Stomach (tissue), 4 donors: ENCODE measurements at regions not wholly inside any gene's neighbourhood (a gene's known extent, or its start where the extent isn't known, plus 50 kb on each side); places are given as distances from the start of the nearest gene placed in this dataset.

Source experiments
- CTCF ChIP-seq, 7 experiments: fragments of 450-650 bp in 4 of 7; fragments of 200-600 bp in 3 of 7; sonication (generic) in 3 of 7; IDR thresholded peaks; one replicate each; pipeline ENCODE4 v1.5.1; 2016 to 2019; ENCODE audit warnings: antibody characterized with exemption in 7 of 7, control low read depth in 2 of 7, mild to moderate bottlenecking in 1 of 7
- EP300 ChIP-seq: sonication (generic); formaldehyde crosslinking; IDR thresholded peaks from one replicate; pipeline ENCODE4 v1.6.1; 2017; ENCODE audit warnings: antibody characterized with exemption
- POLR2A ChIP-seq, 4 donors: fragments of 450-650 bp; IDR thresholded peaks; one replicate each; pipeline ENCODE4 v1.6.1; 2016; ENCODE audit warnings: antibody characterized with exemption in 4 of 4, control low read depth in 2 of 4, mild to moderate bottlenecking in 1 of 4, moderate library complexity in 1 of 4
- POLR2AphosphoS5 ChIP-seq, 3 donors: sonication (generic); formaldehyde crosslinking; IDR thresholded peaks; one replicate each; pipeline ENCODE4 v1.6.1; 2016; ENCODE audit warnings: antibody characterized with exemption in 3 of 3

DNA sequence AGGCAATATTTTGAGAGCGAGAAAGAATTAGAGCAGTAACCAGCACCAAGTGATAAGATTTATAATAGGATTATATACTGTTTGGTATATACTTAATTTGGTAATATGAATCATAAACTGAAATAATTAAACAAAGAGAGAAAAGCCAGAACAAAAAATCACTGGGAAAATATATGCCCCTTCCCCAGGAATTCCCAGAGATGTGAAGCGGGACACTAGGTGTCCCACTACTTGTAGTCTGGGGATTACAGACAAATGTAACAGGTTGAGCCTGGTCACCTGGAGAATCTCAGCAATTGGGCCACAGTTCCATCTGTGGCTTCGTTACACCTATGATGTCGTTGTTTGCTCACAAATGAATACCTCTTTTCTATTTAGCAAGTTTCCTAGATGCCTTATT, 256.1 kb upstream of the CHAC2 start:
- TF ChIP-seq CTCF (IDR thresholded peaks at IDR 0.05): no peak
- no peak for TF ChIP-seq POLR2A (IDR thresholded peaks at IDR 0.05)
- no peak for TF ChIP-seq POLR2AphosphoS5 (IDR thresholded peaks at IDR 0.05)
- no peak for TF ChIP-seq EP300
